PC-3 (cell line): ENCODE measurements at regions not wholly inside any gene's neighbourhood (a gene's known extent, or its start where the extent isn't known, plus 50 kb on each side); places are given as distances from the start of the nearest gene placed in this dataset.

ENCODE experiments used
- ATAC-seq: fragments of 200-7000 bp; cut with Tn5 transposase; 2 replicates; pipeline ENCODE4 v1.9.1; 2020; ENCODE audit warnings: mild to moderate bottlenecking, moderate library complexity
- BruUV-seq: library from RNA; stranded (reverse); fragments of 400-500 nt; replicated peaks from 2 replicates; lab custom pipeline; 2021; lab: Mats Ljungman, UMichigan
- CTCF ChIA-PET: fragments of 300-600 bp; sonication (Branson Sonifier 250); formaldehyde crosslinking; loops from one replicate; lab custom pipeline; 2022; ENCODE audit warnings: antibody characterized with exemption; lab: Charles Lee
- POLR2A ChIA-PET: fragments of 300-600 bp; sonication (Branson Sonifier 250); formaldehyde crosslinking; loops from one replicate; lab custom pipeline; 2022; ENCODE audit warnings: antibody characterized with exemption; ENCODE audit not compliant: unreplicated experiment; lab: Charles Lee
- DNase-seq: peaks from one replicate; pipeline ENCODE4 v3.0.0-alpha.2; 2015
- H2AFZ ChIP-seq: fragments of 300-600 bp; sonication (generic); 2 replicates; pipeline ENCODE4 v1.6.0; 2016; ENCODE audit warnings: antibody characterized with exemption, low read length
- H3F3A ChIP-seq: fragments of 300-600 bp; sonication (generic); one replicate; pipeline ENCODE4 v1.6.0; 2017; ENCODE audit warnings: antibody characterized with exemption, low read length, control low read depth, mild to moderate bottlenecking; ENCODE audit not compliant: unreplicated experiment
- H3K27ac ChIP-seq: fragments of 300-600 bp; sonication (generic); 2 replicates; pipeline ENCODE4 v1.5.1; 2016; ENCODE audit warnings: mild to moderate bottlenecking, low read length
- H3K27me3 ChIP-seq: fragments of 300-600 bp; sonication (generic); 2 replicates; pipeline ENCODE4 v1.6.1; 2016; ENCODE audit warnings: low read length, mixed read lengths
- H3K36me3 ChIP-seq: fragments of 300-600 bp; sonication (generic); 2 replicates; pipeline ENCODE4 v1.6.1; 2016; ENCODE audit warnings: low read depth, mixed run types, low read length, mixed read lengths
- H3K4me1 ChIP-seq: fragments of 300-600 bp; sonication (generic); 2 replicates; pipeline ENCODE4 v1.5.1; 2016; ENCODE audit warnings: low read length; ENCODE audit not compliant: insufficient read depth
- H3K4me2 ChIP-seq: fragments of 300-600 bp; sonication (generic); 2 replicates; pipeline ENCODE4 v1.6.0; 2016; ENCODE audit warnings: low read length
- H3K4me3 ChIP-seq: fragments of 300-600 bp; sonication (generic); 2 replicates; pipeline ENCODE4 v1.5.1; 2016; ENCODE audit warnings: mild to moderate bottlenecking, low read length, mixed read lengths
- H3K79me2 ChIP-seq: fragments of 300-600 bp; sonication (generic); 2 replicates; pipeline ENCODE4 v1.6.1; 2017; ENCODE audit warnings: low read length, mixed read lengths
- H3K9ac ChIP-seq: fragments of 300-600 bp; sonication (generic); 2 replicates; pipeline ENCODE4 v1.6.0; 2016; ENCODE audit warnings: mild to moderate bottlenecking, low read length
- H3K9me2 ChIP-seq: fragments of 300-600 bp; sonication (generic); replicated peaks from 2 replicates; pipeline ENCODE4 v1.6.1; 2016; ENCODE audit warnings: mixed run types, low read length, mixed read lengths
- H3K9me3 ChIP-seq: fragments of 300-600 bp; sonication (generic); 2 replicates; pipeline ENCODE4 v1.6.1; 2016; ENCODE audit warnings: low read length, mixed read lengths
- H4K20me1 ChIP-seq: fragments of 300-600 bp; sonication (generic); 2 replicates; pipeline ENCODE4 v1.6.1; 2016; ENCODE audit warnings: low read length, mixed read lengths
- CTCF ChIP-seq: fragments of 300-600 bp; sonication (generic); conservative IDR thresholded peaks from 2 replicates; pipeline ENCODE4 v1.5.1; 2017; ENCODE audit warnings: antibody characterized with exemption, low read depth, mild to moderate bottlenecking, low read length
- EZH2 ChIP-seq: fragments of 300-600 bp; sonication (generic); IDR thresholded peaks from one replicate; pipeline ENCODE4 v1.6.1; 2017; ENCODE audit warnings: antibody characterized with exemption, mild to moderate bottlenecking, low read length; ENCODE audit not compliant: unreplicated experiment
- EZH2phosphoT487 ChIP-seq: fragments of 300-600 bp; sonication (generic); IDR thresholded peaks from 2 replicates; pipeline ENCODE4 v1.6.1; 2018; ENCODE audit warnings: mild to moderate bottlenecking, antibody characterized with exemption, low read length, borderline replicate concordance
- intact Hi-C: fragments of 100-400 bp; cut with micrococcal nuclease; formaldehyde crosslinking; loops from 2 replicates; pipeline ENCODE4 v1.9.0; 2023

- no peaks in the 10 kb centered on the region for H3K9me3 ChIP-seq
- TF ChIP-seq CTCF (no peak), EZH2 (no peak), EZH2phosphoT487 (no peak)
- H3K4me3 ChIP-seq, result no peak overlapping the region
- no peak overlapping the region for H3K27ac ChIP-seq
- intact Hi-C loops, result no loop called here
- H3K36me3 ChIP-seq, result no peaks in the 10 kb centered on the region
- ChIA-PET POLR2A (no interaction called here), CTCF (no interaction called here)
- ATAC-seq (no peak), DNase-seq (no peak)
- H3K4me1 ChIP-seq, result no peaks in the 10 kb centered on the region
- no TSS peak for BruUV-seq
- no peaks in the 10 kb centered on the region for H3F3A ChIP-seq
- no peak overlapping the region for H2AFZ ChIP-seq
- no peaks in the 10 kb centered on the region for H3K9me2 ChIP-seq
- no peaks in the 10 kb centered on the region for H3K79me2 ChIP-seq
- H4K20me1 ChIP-seq, result no peaks in the 10 kb centered on the region
- H3K27me3 ChIP-seq, result no peaks in the 10 kb centered on the region
- H3K9ac ChIP-seq, result no peak overlapping the region
- H3K4me2 ChIP-seq, result no peak overlapping the region
These were observed 402.8 kb upstream of the SGO1 start for GRCh38 chr3:20588781-20589180.

- Histone ChIP-seq H3F3A (no peaks in the 10 kb centered on the region), H3K9me3 (no peaks in the 10 kb centered on the region), H3K27me3 (no peaks in the 10 kb centered on the region), H3K4me3 (no peak overlapping the region), H3K36me3 (no peaks in the 10 kb centered on the region), H3K79me2 (no peaks in the 10 kb centered on the region), H2AFZ (no peak overlapping the region), H4K20me1 (no peaks in the 10 kb centered on the region), H3K27ac (no peak overlapping the region), H3K4me2 (no peak overlapping the region), H3K4me1 (no peaks in the 10 kb centered on the region), H3K9me2 (no peaks in the 10 kb centered on the region), H3K9ac (no peak overlapping the region)
- TF ChIP-seq EZH2, result no peak
- no peak for TF ChIP-seq CTCF
- ChIA-PET POLR2A (no interaction called here), CTCF (no interaction called here)
- no TSS peak for BruUV-seq
- ATAC-seq, result no peak
- intact Hi-C loops, result no loop called here
- DNase-seq, result no peak
These were observed 397.6 kb upstream of the SGO1 start for GRCh38 chr3:20583648-20584047.

DNA sequence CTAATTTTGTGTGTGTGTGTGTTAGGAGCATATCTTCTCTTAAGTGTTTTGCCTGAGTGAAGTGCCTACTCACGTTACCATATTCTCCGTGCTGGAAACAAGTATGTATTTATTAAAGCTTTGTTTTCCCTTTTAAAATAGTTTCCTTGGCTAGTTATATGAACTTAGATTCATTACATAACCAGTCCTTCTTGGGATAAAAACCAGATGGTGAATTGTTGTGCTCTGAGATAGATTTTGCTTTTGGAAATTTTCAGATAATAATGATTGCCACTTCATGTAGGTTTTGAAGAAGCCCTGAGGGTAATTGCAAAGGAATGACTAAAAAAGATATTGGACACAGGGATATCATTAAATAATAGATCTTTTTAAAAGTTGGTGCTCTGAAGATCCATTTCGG lies 390.2 kb upstream of the SGO1 start:
- Histone ChIP-seq H3K9me2 (no peaks in the 10 kb centered on the region), H3K4me2 (no peak overlapping the region), H3K79me2 (no peaks in the 10 kb centered on the region), H2AFZ (no peak overlapping the region), H3K27me3 (no peaks in the 10 kb centered on the region), H4K20me1 (no peaks in the 10 kb centered on the region), H3K4me1 (no peaks in the 10 kb centered on the region), H3K4me3 (no peak overlapping the region), H3K36me3 (no peaks in the 10 kb centered on the region), H3K9me3 (peaks cover 6% of the 10 kb centered on the region; the same call in 1 of the 2 replicates), H3K9ac (no peak overlapping the region), H3F3A (no peaks in the 10 kb centered on the region), H3K27ac (no peak overlapping the region)
- no peak for ATAC-seq
- DNase-seq, result no peak
- CTCF ChIA-PET, result no interaction called here
- BruUV-seq, result no TSS peak
- TF ChIP-seq EZH2 (no peak), CTCF (no peak), EZH2phosphoT487 (no peak)
- intact Hi-C loops, result no loop called here
- POLR2A ChIA-PET, result no interaction called here
